ENCODE measurements at regions not wholly inside any gene's neighbourhood (a gene's known extent, or its start where the extent isn't known, plus 50 kb on each side); places are given as distances from the start of the nearest gene placed in this dataset.

DNA sequence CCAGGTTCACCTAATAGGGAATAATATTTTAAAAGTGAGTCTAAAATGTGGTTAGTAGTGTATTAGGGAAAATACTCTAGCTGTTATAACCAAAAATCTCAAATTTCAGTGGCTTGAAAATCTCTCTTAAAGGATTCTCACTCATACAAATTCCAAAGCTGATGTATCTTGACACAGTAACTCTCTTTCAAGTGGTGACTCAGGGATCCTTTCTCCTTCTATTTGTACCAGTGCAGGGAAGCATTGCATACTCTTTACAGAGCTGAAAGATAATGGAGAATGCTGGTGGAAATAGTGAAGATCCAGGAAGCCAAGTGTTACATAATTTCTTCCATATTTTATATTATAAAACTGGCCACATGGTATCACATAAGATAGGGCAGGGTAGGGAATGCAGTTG lies 560.2 kb upstream of the CDH9 start:
- TF ChIP-seq, protein P1, sequence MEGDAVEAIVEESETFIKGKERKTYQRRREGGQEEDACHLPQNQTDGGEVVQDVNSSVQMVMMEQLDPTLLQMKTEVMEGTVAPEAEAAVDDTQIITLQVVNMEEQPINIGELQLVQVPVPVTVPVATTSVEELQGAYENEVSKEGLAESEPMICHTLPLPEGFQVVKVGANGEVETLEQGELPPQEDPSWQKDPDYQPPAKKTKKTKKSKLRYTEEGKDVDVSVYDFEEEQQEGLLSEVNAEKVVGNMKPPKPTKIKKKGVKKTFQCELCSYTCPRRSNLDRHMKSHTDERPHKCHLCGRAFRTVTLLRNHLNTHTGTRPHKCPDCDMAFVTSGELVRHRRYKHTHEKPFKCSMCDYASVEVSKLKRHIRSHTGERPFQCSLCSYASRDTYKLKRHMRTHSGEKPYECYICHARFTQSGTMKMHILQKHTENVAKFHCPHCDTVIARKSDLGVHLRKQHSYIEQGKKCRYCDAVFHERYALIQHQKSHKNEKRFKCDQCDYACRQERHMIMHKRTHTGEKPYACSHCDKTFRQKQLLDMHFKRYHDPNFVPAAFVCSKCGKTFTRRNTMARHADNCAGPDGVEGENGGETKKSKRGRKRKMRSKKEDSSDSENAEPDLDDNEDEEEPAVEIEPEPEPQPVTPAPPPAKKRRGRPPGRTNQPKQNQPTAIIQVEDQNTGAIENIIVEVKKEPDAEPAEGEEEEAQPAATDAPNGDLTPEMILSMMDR (conservative IDR thresholded peaks at IDR 0.05; ENCODE audit: low read length): no peak
- TF ChIP-seq EZH2phosphoT487 (IDR thresholded peaks at IDR 0.05; ENCODE audit: borderline replicate concordance, low read depth, low read length): no peak

All from OCI-LY7 (cell line).